ENCODE measurements at regions not wholly inside any gene's neighbourhood (a gene's known extent, or its start where the extent isn't known, plus 50 kb on each side); places are given as distances from the start of the nearest gene placed in this dataset.

DNA sequence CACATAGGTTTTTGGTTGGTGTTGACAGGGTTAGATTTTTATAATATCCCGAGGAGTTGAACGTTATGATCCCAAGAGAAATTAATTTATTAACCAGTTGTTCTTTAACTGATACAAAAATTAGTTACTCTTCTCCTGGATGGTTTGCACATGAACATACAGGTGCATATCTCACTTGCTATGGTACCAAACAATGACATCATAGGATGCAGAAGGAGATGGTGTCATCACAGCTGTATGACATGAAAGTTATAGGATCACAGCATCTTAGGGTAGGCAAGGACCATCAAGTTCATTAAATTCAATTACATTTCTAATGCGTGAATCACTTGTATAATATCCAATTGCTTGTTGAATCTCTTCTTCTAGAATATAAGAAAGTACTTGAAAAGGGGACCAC lies 175.8 kb downstream of the PAH start:
- no peak for TF ChIP-seq POLR2A (IDR thresholded peaks at IDR 0.05; ENCODE audit: control extremely low read depth in 1 of 2, low read depth in 2 of 2, low read length in 2 of 2)
- TF ChIP-seq, protein P1, sequence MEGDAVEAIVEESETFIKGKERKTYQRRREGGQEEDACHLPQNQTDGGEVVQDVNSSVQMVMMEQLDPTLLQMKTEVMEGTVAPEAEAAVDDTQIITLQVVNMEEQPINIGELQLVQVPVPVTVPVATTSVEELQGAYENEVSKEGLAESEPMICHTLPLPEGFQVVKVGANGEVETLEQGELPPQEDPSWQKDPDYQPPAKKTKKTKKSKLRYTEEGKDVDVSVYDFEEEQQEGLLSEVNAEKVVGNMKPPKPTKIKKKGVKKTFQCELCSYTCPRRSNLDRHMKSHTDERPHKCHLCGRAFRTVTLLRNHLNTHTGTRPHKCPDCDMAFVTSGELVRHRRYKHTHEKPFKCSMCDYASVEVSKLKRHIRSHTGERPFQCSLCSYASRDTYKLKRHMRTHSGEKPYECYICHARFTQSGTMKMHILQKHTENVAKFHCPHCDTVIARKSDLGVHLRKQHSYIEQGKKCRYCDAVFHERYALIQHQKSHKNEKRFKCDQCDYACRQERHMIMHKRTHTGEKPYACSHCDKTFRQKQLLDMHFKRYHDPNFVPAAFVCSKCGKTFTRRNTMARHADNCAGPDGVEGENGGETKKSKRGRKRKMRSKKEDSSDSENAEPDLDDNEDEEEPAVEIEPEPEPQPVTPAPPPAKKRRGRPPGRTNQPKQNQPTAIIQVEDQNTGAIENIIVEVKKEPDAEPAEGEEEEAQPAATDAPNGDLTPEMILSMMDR (IDR thresholded peaks at IDR 0.05; ENCODE audit: control extremely low read depth in 1 of 3, insufficient read depth in 1 of 3, low read depth in 1 of 3, low read length in 3 of 3), result no peak
- no peak for TF ChIP-seq BCL11A (IDR thresholded peaks at IDR 0.05; ENCODE audit: low read depth in 2 of 2, low read length in 2 of 2)
- TF ChIP-seq, protein P2, sequence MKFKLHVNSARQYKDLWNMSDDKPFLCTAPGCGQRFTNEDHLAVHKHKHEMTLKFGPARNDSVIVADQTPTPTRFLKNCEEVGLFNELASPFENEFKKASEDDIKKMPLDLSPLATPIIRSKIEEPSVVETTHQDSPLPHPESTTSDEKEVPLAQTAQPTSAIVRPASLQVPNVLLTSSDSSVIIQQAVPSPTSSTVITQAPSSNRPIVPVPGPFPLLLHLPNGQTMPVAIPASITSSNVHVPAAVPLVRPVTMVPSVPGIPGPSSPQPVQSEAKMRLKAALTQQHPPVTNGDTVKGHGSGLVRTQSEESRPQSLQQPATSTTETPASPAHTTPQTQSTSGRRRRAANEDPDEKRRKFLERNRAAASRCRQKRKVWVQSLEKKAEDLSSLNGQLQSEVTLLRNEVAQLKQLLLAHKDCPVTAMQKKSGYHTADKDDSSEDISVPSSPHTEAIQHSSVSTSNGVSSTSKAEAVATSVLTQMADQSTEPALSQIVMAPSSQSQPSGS (IDR thresholded peaks at IDR 0.05; ENCODE audit: low read length), result no peak
- TF ChIP-seq CEBPB (IDR thresholded peaks at IDR 0.05; ENCODE audit: low read depth, low read length), result no peak
- no peak for TF ChIP-seq EZH2 (IDR thresholded peaks at IDR 0.05; ENCODE audit: low read depth, low read length, severe bottlenecking)
- no peak for TF ChIP-seq MAFK (IDR thresholded peaks at IDR 0.05; ENCODE audit: low read depth, low read length)
- no peak for TF ChIP-seq RAD21 (IDR thresholded peaks at IDR 0.05 in 1 of 2, conservative IDR thresholded peaks at IDR 0.05 in 1 of 2; ENCODE audit: low read depth in 2 of 2, low read length in 2 of 2)
- no peak for TF ChIP-seq TAF1 (IDR thresholded peaks at IDR 0.05; ENCODE audit: low read depth, low read length)
- TF ChIP-seq BRCA1 (IDR thresholded peaks at IDR 0.05; ENCODE audit: low read depth, low read length), result no peak
- no peak for TF ChIP-seq EP300 (IDR thresholded peaks at IDR 0.05; ENCODE audit: borderline replicate concordance in 1 of 2, low read depth in 2 of 2, low read length in 2 of 2)
- TF ChIP-seq GABPA (IDR thresholded peaks at IDR 0.05; ENCODE audit: borderline replicate concordance, insufficient read depth, low read length), result no peak

Measured in H1 (cell line).